ENCODE measurements at regions not wholly inside any gene's neighbourhood (a gene's known extent, or its start where the extent isn't known, plus 50 kb on each side); places are given as distances from the start of the nearest gene placed in this dataset.

- peaks cover 10% of the 10 kb centered on the region for H3K4me1 Mint-ChIP-seq (ENCODE audit: low read depth, unreplicated experiment)
- intact Hi-C loops (cut with micrococcal nuclease; ENCODE audit: unreplicated experiment), result loop anchor here (5.0 to 10.0 kb wide), 2 partner anchors 360 to 948 kb away; no protein-coding TSS in a partner anchor
- H3K4me3 Mint-ChIP-seq (ENCODE audit: low read depth, unreplicated experiment), result no peak overlapping the region
- CTCF ChIA-PET, result interaction anchor here (0.6 kb wide), 1 partner anchor 103 kb away, joined by 6 read pairs; no protein-coding TSS in a partner anchor
- no TSS peak for BruUV-seq (replicated peaks)
- H3K9me3 Mint-ChIP-seq (ENCODE audit: low read depth, unreplicated experiment), result no peaks in the 10 kb centered on the region
- DNase-seq, result no peak
- no peaks in the 10 kb centered on the region for H3K36me3 Mint-ChIP-seq (ENCODE audit: insufficient read depth, unreplicated experiment)
- no peak overlapping the region for H3K27ac Mint-ChIP-seq (ENCODE audit: unreplicated experiment)
- H3K27me3 Mint-ChIP-seq (ENCODE audit: unreplicated experiment), result no peaks in the 10 kb centered on the region
- TF ChIP-seq CTCF (IDR thresholded peaks at IDR 0.05; ENCODE audit: unreplicated experiment), result no peak
These were observed 165.2 kb upstream of the CENPW start for GRCh38 chr6:126174697-126175096.

GRCh38 chr6:126175251-126175650 lies 164.7 kb upstream of the CENPW start:
- intact Hi-C loops (cut with micrococcal nuclease; ENCODE audit: unreplicated experiment), result loop anchor here (5.0 to 10.0 kb wide), 2 partner anchors 360 to 947 kb away; no protein-coding TSS in a partner anchor
- Mint-ChIP-seq H3K27ac (ENCODE audit: unreplicated experiment) (no peak overlapping the region), H3K4me1 (ENCODE audit: low read depth, unreplicated experiment) (peaks cover 10% of the 10 kb centered on the region), H3K36me3 (ENCODE audit: insufficient read depth, unreplicated experiment) (no peaks in the 10 kb centered on the region), H3K27me3 (ENCODE audit: unreplicated experiment) (no peaks in the 10 kb centered on the region), H3K4me3 (ENCODE audit: low read depth, unreplicated experiment) (no peak overlapping the region), H3K9me3 (ENCODE audit: low read depth, unreplicated experiment) (no peaks in the 10 kb centered on the region)
- BruUV-seq (replicated peaks), result no TSS peak
- no peak for DNase-seq
- no peak for TF ChIP-seq CTCF (IDR thresholded peaks at IDR 0.05; ENCODE audit: unreplicated experiment)
- CTCF ChIA-PET, result interaction anchor here (0.6 to 1.5 kb wide), 2 partner anchors 104 to 482 kb away, joined by 6 to 7 read pairs; no protein-coding TSS in a partner anchor

- peak; percentile 43 for TF ChIP-seq CTCF (IDR thresholded peaks at IDR 0.05; ENCODE audit: unreplicated experiment)
- peak; percentile 37 for DNase-seq
- no peak overlapping the region for H3K4me3 Mint-ChIP-seq (ENCODE audit: low read depth, unreplicated experiment)
- no peak overlapping the region for H3K27ac Mint-ChIP-seq (ENCODE audit: unreplicated experiment)
- H3K4me1 Mint-ChIP-seq (ENCODE audit: low read depth, unreplicated experiment), result peaks cover 12% of the 10 kb centered on the region
- peaks cover 3% of the 10 kb centered on the region for H3K36me3 Mint-ChIP-seq (ENCODE audit: insufficient read depth, unreplicated experiment)
- no peaks in the 10 kb centered on the region for H3K27me3 Mint-ChIP-seq (ENCODE audit: unreplicated experiment)
- no TSS peak for BruUV-seq (replicated peaks)
- intact Hi-C loops (cut with micrococcal nuclease; ENCODE audit: unreplicated experiment), result loop anchor here (1.0 to 10.0 kb wide), 4 partner anchors 171 to 946 kb away; no protein-coding TSS in a partner anchor
- H3K9me3 Mint-ChIP-seq (ENCODE audit: low read depth, unreplicated experiment), result no peaks in the 10 kb centered on the region
- CTCF ChIA-PET, result interaction anchor here (0.6 to 1.5 kb wide), 4 partner anchors 165 to 1090 kb away, joined by 3 to 8 read pairs (median 6); partner anchors contain the start of gene RNF146
These were observed 163.6 kb upstream of the CENPW start for GRCh38 chr6:126176282-126176681.

GRCh38 chr6:126180585-126180984 lies 159.3 kb upstream of the CENPW start:
- intact Hi-C loops (cut with micrococcal nuclease; ENCODE audit: unreplicated experiment), result loop anchor here (5.0 kb wide), 1 partner anchor 242 kb away; no protein-coding TSS in a partner anchor
- H3K27ac Mint-ChIP-seq (ENCODE audit: unreplicated experiment), result peak overlapping the region; percentile 93
- peaks cover 44% of the 10 kb centered on the region for H3K4me1 Mint-ChIP-seq (ENCODE audit: low read depth, unreplicated experiment)
- DNase-seq, result peak; percentile 41
- peaks cover 22% of the 10 kb centered on the region for H3K36me3 Mint-ChIP-seq (ENCODE audit: insufficient read depth, unreplicated experiment)
- H3K9me3 Mint-ChIP-seq (ENCODE audit: low read depth, unreplicated experiment), result no peaks in the 10 kb centered on the region
- H3K27me3 Mint-ChIP-seq (ENCODE audit: unreplicated experiment), result no peaks in the 10 kb centered on the region
- CTCF ChIA-PET, result no interaction called here
- TF ChIP-seq CTCF (IDR thresholded peaks at IDR 0.05; ENCODE audit: unreplicated experiment), result no peak
- no TSS peak for BruUV-seq (replicated peaks)
- no peak overlapping the region for H3K4me3 Mint-ChIP-seq (ENCODE audit: low read depth, unreplicated experiment)
